ENCODE measurements at regions not wholly inside any gene's neighbourhood (a gene's known extent, or its start where the extent isn't known, plus 50 kb on each side); places are given as distances from the start of the nearest gene placed in this dataset.

- no peak overlapping the region for H3K4me3 ChIP-seq
- no peaks in the 10 kb centered on the region for H3K4me1 ChIP-seq
- peaks cover 15% of the 10 kb centered on the region for H3K9me3 ChIP-seq
- no peaks in the 10 kb centered on the region for H3K36me3 ChIP-seq
- TF ChIP-seq EP300 (IDR thresholded peaks at IDR 0.05): no peak
- DNase-seq (ENCODE audit: low spot score in 2 of 2): no peak
- H3K27ac ChIP-seq: no peak overlapping the region
- WGBS: 26% methylated on average over 2 of the region's 2 CpGs
- H3K27me3 ChIP-seq: no peaks in the 10 kb centered on the region
These were observed 57.3 kb upstream of the ADGRA3 start for GRCh38 chr4:22573198-22573597.

GRCh38 chr4:22573641-22574040 lies 57.8 kb upstream of the ADGRA3 start:
- H3K9me3 ChIP-seq: peaks cover 15% of the 10 kb centered on the region
- no peaks in the 10 kb centered on the region for H3K36me3 ChIP-seq
- H3K27me3 ChIP-seq: no peaks in the 10 kb centered on the region
- WGBS: 51% methylated on average over 1 of the region's 1 CpG
- no peak for TF ChIP-seq POLR2AphosphoS5 (IDR thresholded peaks at IDR 0.05)
- no peak overlapping the region for H3K4me3 ChIP-seq
- H3K4me1 ChIP-seq: no peaks in the 10 kb centered on the region
- H3K27ac ChIP-seq: no peak overlapping the region
- DNase-seq (ENCODE audit: low spot score in 2 of 2): no peak

- H3K9me3 ChIP-seq: peaks cover 15% of the 10 kb centered on the region
- no peaks in the 10 kb centered on the region for H3K4me1 ChIP-seq
- H3K27ac ChIP-seq: no peak overlapping the region
- DNase-seq (ENCODE audit: low spot score in 2 of 2): no peak
- no peaks in the 10 kb centered on the region for H3K36me3 ChIP-seq
- no peak overlapping the region for H3K4me3 ChIP-seq
- no peak for TF ChIP-seq EP300 (IDR thresholded peaks at IDR 0.05)
- TF ChIP-seq POLR2AphosphoS5 (IDR thresholded peaks at IDR 0.05): no peak
- no peak for TF ChIP-seq POLR2A (IDR thresholded peaks at IDR 0.05)
- no peaks in the 10 kb centered on the region for H3K27me3 ChIP-seq
- WGBS: 83% methylated on average over 3 of the region's 3 CpGs
These were observed 58.6 kb upstream of the ADGRA3 start for GRCh38 chr4:22574424-22574823.

GRCh38 chr4:22574880-22575279 lies 59.0 kb upstream of the ADGRA3 start:
- DNase-seq (ENCODE audit: low spot score in 2 of 2): no peak
- peaks cover 14% of the 10 kb centered on the region for H3K9me3 ChIP-seq
- no peak overlapping the region for H3K27ac ChIP-seq
- no peaks in the 10 kb centered on the region for H3K27me3 ChIP-seq
- H3K4me1 ChIP-seq: no peaks in the 10 kb centered on the region
- 86% methylated on average over 1 of the region's 1 CpG for WGBS
- TF ChIP-seq CTCF (IDR thresholded peaks at IDR 0.05) (no peak), EP300 (IDR thresholded peaks at IDR 0.05) (no peak), POLR2A (IDR thresholded peaks at IDR 0.05) (no peak), POLR2AphosphoS5 (IDR thresholded peaks at IDR 0.05) (no peak)
- no peak overlapping the region for H3K4me3 ChIP-seq
- no peaks in the 10 kb centered on the region for H3K36me3 ChIP-seq

GRCh38 chr4:22587253-22587652 lies 71.4 kb upstream of the ADGRA3 start:
- no peak for TF ChIP-seq EP300 (IDR thresholded peaks at IDR 0.05)
- no peak for TF ChIP-seq CTCF (IDR thresholded peaks at IDR 0.05)
- TF ChIP-seq POLR2A (IDR thresholded peaks at IDR 0.05): no peak
- no peaks in the 10 kb centered on the region for H3K36me3 ChIP-seq
- no peak overlapping the region for H3K27ac ChIP-seq
- no peak overlapping the region for H3K4me3 ChIP-seq
- H3K4me1 ChIP-seq: no peaks in the 10 kb centered on the region
- H3K27me3 ChIP-seq: no peaks in the 10 kb centered on the region
- WGBS: 87% methylated on average over 7 of the region's 7 CpGs
- no peak for DNase-seq (ENCODE audit: low spot score in 2 of 2)
- no peaks in the 10 kb centered on the region for H3K9me3 ChIP-seq

GRCh38 chr4:22593933-22594332 lies 78.1 kb upstream of the ADGRA3 start:
- TF ChIP-seq POLR2AphosphoS5 (IDR thresholded peaks at IDR 0.05): no peak
- TF ChIP-seq POLR2A (IDR thresholded peaks at IDR 0.05): no peak
- TF ChIP-seq CTCF (IDR thresholded peaks at IDR 0.05): no peak
- no peak for TF ChIP-seq EP300 (IDR thresholded peaks at IDR 0.05)
- H3K9me3 ChIP-seq: no peaks in the 10 kb centered on the region
- no peaks in the 10 kb centered on the region for H3K27me3 ChIP-seq

GRCh38 chr4:22595684-22596083 lies 79.8 kb upstream of the ADGRA3 start:
- Histone ChIP-seq H3K9me3 (no peaks in the 10 kb centered on the region), H3K4me3 (no peak overlapping the region), H3K27me3 (no peaks in the 10 kb centered on the region), H3K36me3 (no peaks in the 10 kb centered on the region), H3K4me1 (no peaks in the 10 kb centered on the region), H3K27ac (no peak overlapping the region)
- WGBS: 33% methylated on average over 3 of the region's 3 CpGs
- TF ChIP-seq EP300 (IDR thresholded peaks at IDR 0.05) (no peak), POLR2A (IDR thresholded peaks at IDR 0.05) (no peak), CTCF (IDR thresholded peaks at IDR 0.05) (no peak), POLR2AphosphoS5 (IDR thresholded peaks at IDR 0.05) (no peak)
- no peak for DNase-seq (ENCODE audit: low spot score in 2 of 2)

More at GRCh38 chr4:22593933-22594332, 78.1 kb upstream of the ADGRA3 start:
- Histone ChIP-seq H3K4me3 (no peak overlapping the region), H3K4me1 (no peaks in the 10 kb centered on the region), H3K36me3 (no peaks in the 10 kb centered on the region), H3K27ac (no peak overlapping the region)
- WGBS: 88% methylated on average over 10 of the region's 10 CpGs
- no peak for DNase-seq (ENCODE audit: low spot score in 2 of 2)

Data from suprapubic skin (tissue), 4 donors.